OCI-LY3 (cell line): ENCODE measurements at regions not wholly inside any gene's neighbourhood (a gene's known extent, or its start where the extent isn't known, plus 50 kb on each side); places are given as distances from the start of the nearest gene placed in this dataset.

Source experiments
- H2AFZ ChIP-seq: fragments of 200-600, 300-600 bp; shearing (Covaris generic); 2 replicates; pipeline ENCODE4 v1.6.0; 2014; ENCODE audit warnings: antibody characterized with exemption, low read depth, low read length
- H3K27ac ChIP-seq: fragments of 200-600, 300-600 bp; sonication (generic); 2 replicates; pipeline ENCODE4 v1.5.1; 2014; ENCODE audit warnings: mild to moderate bottlenecking, low read length, moderate library complexity, mixed read lengths
- H3K27me3 ChIP-seq: fragments of 200-600, 300-600 bp; sonication (generic); 2 replicates; pipeline ENCODE4 v1.6.1; 2014; ENCODE audit warnings: low read depth, low read length, mixed read lengths
- H3K36me3 ChIP-seq: fragments of 200-600, 300-600 bp; sonication (generic); replicated peaks from 2 replicates; pipeline ENCODE3; 2014; ENCODE audit warnings: low read depth, low read length, mixed read lengths
- H3K4me1 ChIP-seq: fragments of 300-600, 200-600 bp; sonication (generic); 2 replicates; pipeline ENCODE4 v1.6.1; 2014; ENCODE audit warnings: low read length, mixed read lengths
- H3K4me2 ChIP-seq: fragments of 200-600, 300-600 bp; sonication (generic); 2 replicates; pipeline ENCODE4 v1.6.1; 2014; ENCODE audit warnings: low read length, mixed read lengths
- H3K4me3 ChIP-seq: fragments of 300-600, 200-600 bp; sonication (generic); 2 replicates; pipeline ENCODE4 v1.5.1; 2014; ENCODE audit warnings: antibody characterized with exemption, mild to moderate bottlenecking, low read length, moderate library complexity
- H3K79me2 ChIP-seq: fragments of 300-600, 200-600 bp; shearing (Covaris generic); 2 replicates; pipeline ENCODE4 v1.6.1; 2014; ENCODE audit warnings: mild to moderate bottlenecking, low read length, mixed read lengths
- H3K9ac ChIP-seq: fragments of 300-600, 200-600 bp; shearing (Covaris generic); 2 replicates; pipeline ENCODE4 v1.6.0; 2014; ENCODE audit warnings: mild to moderate bottlenecking, low read length, moderate library complexity
- H3K9me3 ChIP-seq: fragments of 200-600, 300-600 bp; shearing (Covaris generic); 2 replicates; pipeline ENCODE4 v1.6.1; 2014; ENCODE audit warnings: low read length, mixed read lengths; ENCODE audit not compliant: insufficient read depth
- H4K20me1 ChIP-seq: fragments of 200-600, 300-600 bp; sonication (generic); 2 replicates; pipeline ENCODE4 v1.6.1; 2016; ENCODE audit warnings: low read length, mixed read lengths; ENCODE audit not compliant: insufficient read depth
- CTCF ChIP-seq: fragments of 200-600, 300-600 bp; sonication (generic); IDR thresholded peaks from 2 replicates; pipeline ENCODE4 v1.5.1; 2014; ENCODE audit warnings: antibody characterized with exemption, low read length, low read depth
- EZH2phosphoT487 ChIP-seq: fragments of 200-600 bp; shearing (Covaris generic); IDR thresholded peaks from 2 replicates; pipeline ENCODE4 v1.6.1; 2018; ENCODE audit warnings: antibody characterized with exemption, mixed run types, low read depth

- Histone ChIP-seq H3K27ac (no peak overlapping the region), H3K36me3 (no peaks in the 10 kb centered on the region), H2AFZ (no peak overlapping the region), H3K9ac (no peak overlapping the region), H3K27me3 (no peaks in the 10 kb centered on the region), H3K9me3 (no peaks in the 10 kb centered on the region), H3K4me1 (no peaks in the 10 kb centered on the region), H3K4me2 (no peak overlapping the region), H4K20me1 (no peaks in the 10 kb centered on the region), H3K4me3 (no peak overlapping the region), H3K79me2 (no peaks in the 10 kb centered on the region)
- TF ChIP-seq EZH2phosphoT487 (no peak), CTCF (no peak)
These were observed 730.9 kb upstream of the ADGRL2 start for GRCh38 chr1:81069856-81070255.

- Histone ChIP-seq H3K27ac (no peak overlapping the region), H3K4me2 (no peak overlapping the region), H3K9ac (no peak overlapping the region), H3K4me1 (no peaks in the 10 kb centered on the region), H3K4me3 (no peak overlapping the region), H3K9me3 (no peaks in the 10 kb centered on the region), H3K79me2 (no peaks in the 10 kb centered on the region), H3K36me3 (no peaks in the 10 kb centered on the region), H4K20me1 (no peaks in the 10 kb centered on the region), H3K27me3 (no peaks in the 10 kb centered on the region), H2AFZ (no peak overlapping the region)
- TF ChIP-seq EZH2phosphoT487: no peak
- TF ChIP-seq CTCF: no peak
These were observed 732.0 kb upstream of the ADGRL2 start for GRCh38 chr1:81068726-81069125.

- no peak overlapping the region for H2AFZ ChIP-seq
These were observed 746.9 kb upstream of the ADGRL2 start for GRCh38 chr1:81053826-81054225.

GRCh38 chr1:81052162-81052561, 748.6 kb upstream of the ADGRL2 start:
- no peaks in the 10 kb centered on the region for H3K27me3 ChIP-seq
- TF ChIP-seq EZH2phosphoT487 (no peak), CTCF (no peak)

More at GRCh38 chr1:81053826-81054225, 746.9 kb upstream of the ADGRL2 start:
- no peak overlapping the region for H3K4me2 ChIP-seq
- H3K27me3 ChIP-seq: no peaks in the 10 kb centered on the region
- no peaks in the 10 kb centered on the region for H3K4me1 ChIP-seq
- H3K9me3 ChIP-seq: no peaks in the 10 kb centered on the region
- H3K79me2 ChIP-seq: no peaks in the 10 kb centered on the region
- no peaks in the 10 kb centered on the region for H4K20me1 ChIP-seq
- H3K9ac ChIP-seq: no peak overlapping the region
- H3K4me3 ChIP-seq: no peak overlapping the region
- no peak overlapping the region for H3K27ac ChIP-seq
- H3K36me3 ChIP-seq: no peaks in the 10 kb centered on the region
- no peak for TF ChIP-seq CTCF
- TF ChIP-seq EZH2phosphoT487: no peak

More at GRCh38 chr1:81052162-81052561, 748.6 kb upstream of the ADGRL2 start:
- Histone ChIP-seq H2AFZ (no peak overlapping the region), H3K9me3 (no peaks in the 10 kb centered on the region), H3K9ac (no peak overlapping the region), H3K79me2 (no peaks in the 10 kb centered on the region), H3K4me3 (no peak overlapping the region), H3K27ac (no peak overlapping the region), H3K4me2 (no peak overlapping the region), H3K4me1 (no peaks in the 10 kb centered on the region), H3K36me3 (no peaks in the 10 kb centered on the region), H4K20me1 (no peaks in the 10 kb centered on the region)
